ENCODE measurements at regions not wholly inside any gene's neighbourhood (a gene's known extent, or its start where the extent isn't known, plus 50 kb on each side); places are given as distances from the start of the nearest gene placed in this dataset.

- DNase-seq, result no peak
Measured at GRCh38 chr9:115262477-115262876, 144.5 kb upstream of the TNC start.

- DNase-seq, result no peak
Measured at GRCh38 chr9:115262952-115263351, 145.0 kb upstream of the TNC start.

- DNase-seq, result no peak
Measured at GRCh38 chr9:115263371-115264075, 145.6 kb upstream of the TNC start.

- DNase-seq, result no peak
Measured at GRCh38 chr9:115264313-115264712, 146.4 kb upstream of the TNC start.

GRCh38 chr9:115267790-115268189, 149.8 kb upstream of the TNC start:
- DNase-seq, result no peak

- no peak for DNase-seq
Measured at GRCh38 chr9:115275753-115276152, 157.8 kb upstream of the TNC start.

- DNase-seq, result no peak
Measured at GRCh38 chr9:115276621-115277020, 158.7 kb upstream of the TNC start.

- DNase-seq, result no peak
Measured at GRCh38 chr9:115277301-115277700, 159.3 kb upstream of the TNC start.

- no peak for DNase-seq
Measured at GRCh38 chr9:115278326-115279035, 160.5 kb upstream of the TNC start.

GRCh38 chr9:115283395-115283794, 165.4 kb upstream of the TNC start:
- no peak for DNase-seq

- DNase-seq, result no peak
Measured at GRCh38 chr9:115285836-115286235, 167.9 kb upstream of the TNC start.

- no peak for DNase-seq
Measured at GRCh38 chr9:115286411-115286810, 168.5 kb upstream of the TNC start.

- no peak for DNase-seq
Measured at GRCh38 chr9:115289757-115290208, 171.8 kb upstream of the TNC start.

- DNase-seq, result no peak
Measured at GRCh38 chr9:115291841-115292240, 173.9 kb upstream of the TNC start.

GRCh38 chr9:115292584-115293279, 174.8 kb upstream of the TNC start:
- no peak for DNase-seq

- no peak for DNase-seq
Measured at GRCh38 chr9:115295734-115296133, 177.8 kb upstream of the TNC start.

GRCh38 chr9:115296831-115297565, 179.0 kb upstream of the TNC start:
- DNase-seq, result no peak

- DNase-seq, result no peak
Measured at GRCh38 chr9:115300116-115300515, 182.2 kb upstream of the TNC start.

GRCh38 chr9:115300874-115301273, 182.9 kb upstream of the TNC start:
- DNase-seq, result no peak

- DNase-seq, result no peak
Measured at GRCh38 chr9:115301581-115301980, 183.6 kb upstream of the TNC start.

GRCh38 chr9:115305543-115305942, 187.6 kb upstream of the TNC start:
- DNase-seq, result no peak

GRCh38 chr9:115306865-115307264, 188.9 kb upstream of the TNC start:
- DNase-seq, result no peak

GRCh38 chr9:115313545-115313944, 195.6 kb upstream of the TNC start:
- no peak for DNase-seq
